Liver (tissue), 8 donors: ENCODE measurements at regions not wholly inside any gene's neighbourhood (a gene's known extent, or its start where the extent isn't known, plus 50 kb on each side); places are given as distances from the start of the nearest gene placed in this dataset.

Source experiments
- DNase-seq: peaks from one replicate; pipeline ENCODE4 v3.0.0-alpha.2; 2017; ENCODE audit warnings: low spot score
- H3K27ac ChIP-seq, 2 donors: one replicate each; pipeline ENCODE4 v1.7.0; 2013; ENCODE audit warnings: inconsistent platforms in 2 of 2, low read length in 2 of 2, control low read depth in 1 of 2, low read depth in 1 of 2, mild to moderate bottlenecking in 1 of 2
- H3K27me3 ChIP-seq, 4 donors: one replicate each; pipeline versions ENCODE4 v1.6.1 to v1.7.0; 2013; ENCODE audit warnings: low read length in 3 of 4, inconsistent platforms in 1 of 4, mild to moderate bottlenecking in 1 of 4, moderate library complexity in 1 of 4; ENCODE audit not compliant: control insufficient read depth in 4 of 4, insufficient read depth in 4 of 4
- H3K36me3 ChIP-seq, 4 donors: one replicate each; pipeline versions ENCODE4 v1.6.1 to v1.7.0; 2013; ENCODE audit warnings: low read length in 3 of 4, mild to moderate bottlenecking in 3 of 4, low read depth in 1 of 4, moderate library complexity in 1 of 4; ENCODE audit not compliant: control insufficient read depth in 4 of 4, insufficient read depth in 3 of 4
- H3K4me1 ChIP-seq, 4 donors: one replicate each; pipeline versions ENCODE4 v1.6.1 to v1.7.0; 2013; ENCODE audit warnings: low read length in 3 of 4, mild to moderate bottlenecking in 3 of 4, moderate library complexity in 1 of 4; ENCODE audit not compliant: control insufficient read depth in 4 of 4, insufficient read depth in 4 of 4
- H3K4me3 ChIP-seq, 3 donors: one replicate each; pipeline versions ENCODE4 v1.6.1 to v1.7.0; 2013; ENCODE audit warnings: low read length in 3 of 3, control low read depth in 1 of 3, low read depth in 1 of 3, mild to moderate bottlenecking in 1 of 3
- H3K9ac ChIP-seq, 2 donors: one replicate each; pipeline ENCODE4 v1.7.0; 2013; ENCODE audit warnings: low read length in 2 of 2, mild to moderate bottlenecking in 2 of 2, moderate library complexity in 2 of 2, control low read depth in 1 of 2, low read depth in 1 of 2
- H3K9me3 ChIP-seq, 4 donors: one replicate each; pipeline versions ENCODE4 v1.6.1 to v1.7.0; 2013; ENCODE audit warnings: low read length in 3 of 4; ENCODE audit not compliant: control insufficient read depth in 4 of 4
- CTCF ChIP-seq: fragments of 150-350 bp; IDR thresholded peaks from 2 replicates; pipeline ENCODE4 v1.5.1; 2017; ENCODE audit warnings: improper control_type of control experiment, low read depth, low read length; ENCODE audit not compliant: missing input control
- EGR1 ChIP-seq, 2 donors: IDR thresholded peaks; 2 replicates each; pipeline ENCODE4 v1.6.1; 2016 to 2018; ENCODE audit warnings: antibody characterized with exemption in 2 of 2, low read depth in 2 of 2
- FOXA1 ChIP-seq: IDR thresholded peaks from 2 replicates; pipeline ENCODE4 v1.6.1; 2016; ENCODE audit warnings: antibody characterized with exemption
- FOXA2 ChIP-seq: IDR thresholded peaks from 2 replicates; pipeline ENCODE4 v1.6.1; 2016; ENCODE audit warnings: antibody characterized with exemption
- GABPA ChIP-seq, 2 donors: IDR thresholded peaks in 1 of 2; conservative IDR thresholded peaks in 1 of 2; 2 replicates each; pipeline ENCODE4 v1.6.1; 2016; ENCODE audit warnings: antibody characterized with exemption in 2 of 2, mild to moderate bottlenecking in 1 of 2, moderate library complexity in 1 of 2
- HNF4A ChIP-seq, 2 donors: conservative IDR thresholded peaks; 2 replicates each; pipeline ENCODE4 v1.6.1; 2016; ENCODE audit warnings: antibody characterized with exemption in 2 of 2, mild to moderate bottlenecking in 2 of 2
- HNF4G ChIP-seq: IDR thresholded peaks from 2 replicates; pipeline ENCODE4 v1.6.1; 2016; ENCODE audit warnings: antibody characterized with exemption
- JUND ChIP-seq, 2 donors: IDR thresholded peaks; 2 replicates each; pipeline ENCODE4 v1.6.1; 2016; ENCODE audit warnings: antibody characterized with exemption in 2 of 2
- MAX ChIP-seq: IDR thresholded peaks from 2 replicates; pipeline ENCODE4 v1.6.1; 2016; ENCODE audit warnings: antibody characterized with exemption
- NR2F2 ChIP-seq: IDR thresholded peaks from 2 replicates; pipeline ENCODE4 v1.6.1; 2016; ENCODE audit warnings: antibody characterized with exemption
- RAD21 ChIP-seq, 2 donors: IDR thresholded peaks; 2 replicates each; pipeline ENCODE4 v1.6.1; 2016; ENCODE audit warnings: antibody characterized with exemption in 2 of 2, mild to moderate bottlenecking in 2 of 2
- REST ChIP-seq: IDR thresholded peaks from 2 replicates; pipeline ENCODE4 v1.6.1; 2016; ENCODE audit warnings: antibody characterized with exemption, mild to moderate bottlenecking
- RXRA ChIP-seq, 2 donors: IDR thresholded peaks; 2 replicates each; pipeline ENCODE4 v1.6.1; 2017 to 2018; ENCODE audit warnings: antibody characterized with exemption in 2 of 2, mild to moderate bottlenecking in 1 of 2
- SP1 ChIP-seq: IDR thresholded peaks from 2 replicates; pipeline ENCODE4 v1.6.1; 2018; ENCODE audit warnings: antibody characterized with exemption, mild to moderate bottlenecking
- TAF1 ChIP-seq: conservative IDR thresholded peaks from 2 replicates; pipeline ENCODE4 v1.6.1; 2016; ENCODE audit warnings: antibody characterized with exemption, mild to moderate bottlenecking
- YY1 ChIP-seq: IDR thresholded peaks from 2 replicates; pipeline ENCODE4 v1.6.1; 2016; ENCODE audit warnings: antibody characterized with exemption, mild to moderate bottlenecking
- ZBTB33 ChIP-seq: IDR thresholded peaks from 2 replicates; pipeline ENCODE4 v1.6.1; 2016; ENCODE audit warnings: antibody characterized with exemption
- WGBS: extraction: QIAGEN DNeasy Blood & Tissue Kit; methylation state at CpG from one replicate; pipeline ENCODE4 v1.1.7; 2013; 5-methylcytosine and 5-hydroxymethylcytosine counted together
- TF ChIP-seq, protein P1 (sequence below): IDR thresholded peaks from 2 replicates; pipeline ENCODE4 v1.6.1; 2016; ENCODE audit warnings: antibody characterized with exemption
- donor health status: healthy.
- donor health status: healthy.
- donor health status: healthy.
- donor health status: healthy.
- donor health status: healthy.

- no peak for TF ChIP-seq YY1
- TF ChIP-seq GABPA (IDR thresholded peaks at IDR 0.05 in 1 of 2, conservative IDR thresholded peaks at IDR 0.05 in 1 of 2), result no peak
- TF ChIP-seq, protein P1, sequence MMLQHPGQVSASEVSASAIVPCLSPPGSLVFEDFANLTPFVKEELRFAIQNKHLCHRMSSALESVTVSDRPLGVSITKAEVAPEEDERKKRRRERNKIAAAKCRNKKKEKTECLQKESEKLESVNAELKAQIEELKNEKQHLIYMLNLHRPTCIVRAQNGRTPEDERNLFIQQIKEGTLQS, result no peak
- TF ChIP-seq REST, result no peak
- TF ChIP-seq RAD21 (IDR thresholded peaks at IDR 0.05), result no peak
- no peak for TF ChIP-seq MAX
- no peak for TF ChIP-seq FOXA1
- TF ChIP-seq NR2F2, result no peak
- no peak for TF ChIP-seq EGR1 (IDR thresholded peaks at IDR 0.05; ENCODE audit: low read depth in 2 of 2)
- no peak for TF ChIP-seq HNF4A (conservative IDR thresholded peaks at IDR 0.05)
- no peak for TF ChIP-seq CTCF
- TF ChIP-seq JUND (IDR thresholded peaks at IDR 0.05), result no peak
- no peak for TF ChIP-seq SP1
- TF ChIP-seq ZBTB33, result no peak
- no peak for TF ChIP-seq RXRA (IDR thresholded peaks at IDR 0.05)
- TF ChIP-seq FOXA2, result no peak
- no peak for TF ChIP-seq HNF4G
- no peak for TF ChIP-seq TAF1
- Histone ChIP-seq H3K27ac (no peak overlapping the region), H3K4me3 (no peak overlapping the region), H3K9ac (no peak overlapping the region), H3K36me3 (no peaks in the 10 kb centered on the region), H3K9me3 (no peaks in the 10 kb centered on the region), H3K4me1 (peaks cover 0 to 5% (median 2%) of the 10 kb centered on the region in 4 donors), H3K27me3 (no peaks in the 10 kb centered on the region)
- DNase-seq, result no peak
- WGBS, result 85% methylated on average over 2 of the region's 2 CpGs
Observed at GRCh38 chr2:38438133-38438882, 61.2 kb upstream of the ATL2 start.
